Immature natural killer cell (primary cell): ENCODE measurements at regions not wholly inside any gene's neighbourhood (a gene's known extent, or its start where the extent isn't known, plus 50 kb on each side); places are given as distances from the start of the nearest gene placed in this dataset.

ENCODE experiments used
- DNase-seq, 3 donors: peaks; one replicate each; pipeline ENCODE4 v3.0.0; 2022; ENCODE audit warnings: mixed read lengths in 1 of 3
- H3K27ac Mint-ChIP-seq, 6 donors: one replicate each; pipeline ENCODE4 v1.8.0; 2020; ENCODE audit warnings: mixed read lengths in 6 of 6, mild to moderate bottlenecking in 5 of 6, inconsistent platforms in 4 of 6, moderate library complexity in 3 of 6
- H3K27me3 Mint-ChIP-seq, 3 donors: one replicate each; pipeline ENCODE4 v1.8.0; 2020 to 2021; ENCODE audit warnings: low read depth in 3 of 3, mild to moderate bottlenecking in 3 of 3, mixed read lengths in 3 of 3, moderate library complexity in 3 of 3, inconsistent platforms in 1 of 3
- H3K36me3 Mint-ChIP-seq, 3 donors: one replicate each; pipeline ENCODE4 v1.8.0; 2020; ENCODE audit warnings: mixed read lengths in 3 of 3, inconsistent platforms in 2 of 3, mild to moderate bottlenecking in 2 of 3
- H3K4me1 Mint-ChIP-seq, 2 donors: one replicate each; pipeline ENCODE4 v1.8.0; 2020; ENCODE audit warnings: inconsistent platforms in 2 of 2, mild to moderate bottlenecking in 2 of 2, mixed read lengths in 2 of 2, moderate library complexity in 1 of 2
- H3K4me3 Mint-ChIP-seq, 5 donors: one replicate each; pipeline ENCODE4 v1.8.0; 2020; ENCODE audit warnings: mild to moderate bottlenecking in 5 of 5, mixed read lengths in 5 of 5, inconsistent platforms in 3 of 5, moderate library complexity in 3 of 5
- H3K9me3 Mint-ChIP-seq, 6 donors: one replicate each; pipeline ENCODE4 v1.8.0; 2020; ENCODE audit warnings: mild to moderate bottlenecking in 6 of 6, mixed read lengths in 6 of 6, inconsistent platforms in 4 of 6, moderate library complexity in 3 of 6

DNA sequence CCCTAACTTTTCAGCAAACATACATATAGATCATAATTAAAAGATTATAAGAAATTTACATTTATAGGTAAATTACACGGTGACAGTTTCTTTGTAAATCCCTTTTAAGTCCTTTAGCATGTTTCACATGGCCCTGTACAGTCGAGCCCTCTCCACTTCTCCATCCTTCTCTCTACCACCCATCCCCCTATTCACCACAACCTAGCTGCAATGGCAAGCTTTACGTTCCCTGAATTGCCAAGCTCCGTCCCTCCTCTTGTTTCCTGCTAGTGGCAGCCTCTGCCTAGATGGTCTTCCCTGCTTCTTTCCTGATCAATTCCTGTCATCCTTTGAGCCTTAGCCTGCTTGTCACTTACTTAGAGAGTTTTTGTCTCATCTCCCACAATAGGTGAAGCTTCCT, 116.2 kb downstream of the TMA16 start:
- Mint-ChIP-seq H3K27ac (no peak overlapping the region), H3K9me3 (peaks cover 0 to 2% (median 0%) of the 10 kb centered on the region in 6 donors), H3K4me3 (no peak overlapping the region), H3K36me3 (no peaks in the 10 kb centered on the region), H3K27me3 (peaks cover 0 to 5% (median 2%) of the 10 kb centered on the region in 3 donors), H3K4me1 (no peaks in the 10 kb centered on the region)
- DNase-seq: no peak

DNA sequence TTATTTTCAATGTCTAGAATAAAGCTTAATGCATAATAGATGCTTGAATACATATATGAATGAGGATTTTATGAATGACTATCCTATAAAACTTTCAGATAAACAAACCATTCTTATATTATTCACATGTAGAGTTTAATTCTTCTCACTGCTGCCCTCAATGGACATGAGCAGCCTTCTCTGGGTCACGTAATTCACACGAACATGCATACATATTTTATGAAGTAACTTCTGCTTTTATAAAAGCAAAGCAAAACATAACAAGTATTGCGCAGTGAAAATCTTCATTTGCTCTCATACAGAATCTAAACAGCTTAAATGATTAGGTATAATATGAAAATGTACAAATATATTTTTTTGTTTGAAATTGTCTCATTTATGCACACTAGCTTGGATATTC, 116.7 kb downstream of the TMA16 start:
- H3K27me3 Mint-ChIP-seq: peaks cover 0 to 5% (median 2%) of the 10 kb centered on the region in 3 donors
- H3K36me3 Mint-ChIP-seq: no peaks in the 10 kb centered on the region
- H3K9me3 Mint-ChIP-seq: peaks cover 0 to 2% (median 0%) of the 10 kb centered on the region in 6 donors
- H3K4me1 Mint-ChIP-seq: no peaks in the 10 kb centered on the region
- H3K27ac Mint-ChIP-seq: no peak overlapping the region
- DNase-seq: no peak
- H3K4me3 Mint-ChIP-seq: no peak overlapping the region

DNA sequence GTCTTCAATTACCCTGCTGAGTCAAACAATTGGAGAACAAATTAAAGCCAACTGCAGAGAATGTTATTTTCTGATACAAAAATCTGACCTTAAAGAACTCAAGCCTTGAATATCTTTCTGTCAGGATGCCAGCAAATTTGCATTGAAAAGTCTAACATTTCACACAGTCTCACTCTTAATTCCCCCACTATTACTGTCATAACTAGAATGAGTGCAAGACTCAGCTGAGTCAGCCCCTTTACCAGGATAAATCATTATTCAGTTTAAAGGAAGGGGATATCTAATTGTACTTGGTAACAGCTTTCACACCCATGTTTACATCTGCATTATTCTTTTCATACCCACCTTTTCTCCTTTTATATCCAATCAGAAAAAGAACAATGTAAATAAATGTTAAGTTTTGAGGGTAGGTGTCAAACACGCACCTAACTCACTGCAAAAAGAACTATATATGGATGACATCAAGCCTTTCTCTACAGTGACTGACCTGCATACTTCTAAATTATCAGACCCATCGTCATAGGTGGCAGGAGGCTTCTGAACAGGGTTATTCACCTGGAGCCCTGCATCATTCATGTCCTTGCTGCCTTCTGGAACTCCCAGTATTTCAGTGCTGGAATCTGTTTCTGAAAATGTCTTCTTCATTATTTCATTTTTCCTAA, 117.4 kb downstream of the TMA16 start:
- H3K27me3 Mint-ChIP-seq: peaks cover 0 to 5% (median 2%) of the 10 kb centered on the region in 3 donors
- peaks cover 0 to 2% (median 0%) of the 10 kb centered on the region in 6 donors for H3K9me3 Mint-ChIP-seq
- no peak overlapping the region for H3K4me3 Mint-ChIP-seq
- H3K4me1 Mint-ChIP-seq: no peaks in the 10 kb centered on the region
- DNase-seq: no peak
- no peak overlapping the region for H3K27ac Mint-ChIP-seq
- H3K36me3 Mint-ChIP-seq: no peaks in the 10 kb centered on the region

DNA sequence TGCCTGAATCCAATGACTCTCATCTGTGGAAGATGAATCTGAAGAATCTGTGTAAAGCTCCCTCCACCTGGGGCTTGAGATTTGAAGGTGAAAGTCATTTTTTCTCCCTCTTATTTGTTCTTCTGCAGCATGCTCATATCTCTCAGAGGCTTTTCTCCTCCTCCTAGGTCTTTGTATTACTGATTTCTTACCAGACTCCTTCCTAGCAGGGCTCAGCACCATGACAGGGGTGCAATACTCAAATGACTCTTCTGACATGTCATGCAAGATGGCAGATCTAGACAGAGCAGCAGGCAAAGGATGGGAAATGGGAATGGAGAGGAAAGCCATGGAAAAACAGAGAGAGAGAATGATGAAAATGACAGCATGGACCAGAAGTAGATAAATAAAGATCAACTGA, 118.3 kb downstream of the TMA16 start:
- DNase-seq: no peak
- Mint-ChIP-seq H3K36me3 (no peaks in the 10 kb centered on the region), H3K27ac (no peak overlapping the region), H3K4me1 (no peaks in the 10 kb centered on the region), H3K9me3 (peaks cover 0 to 3% (median 0%) of the 10 kb centered on the region in 6 donors), H3K4me3 (no peak overlapping the region), H3K27me3 (peaks cover 0 to 6% (median 2%) of the 10 kb centered on the region in 3 donors)

DNA sequence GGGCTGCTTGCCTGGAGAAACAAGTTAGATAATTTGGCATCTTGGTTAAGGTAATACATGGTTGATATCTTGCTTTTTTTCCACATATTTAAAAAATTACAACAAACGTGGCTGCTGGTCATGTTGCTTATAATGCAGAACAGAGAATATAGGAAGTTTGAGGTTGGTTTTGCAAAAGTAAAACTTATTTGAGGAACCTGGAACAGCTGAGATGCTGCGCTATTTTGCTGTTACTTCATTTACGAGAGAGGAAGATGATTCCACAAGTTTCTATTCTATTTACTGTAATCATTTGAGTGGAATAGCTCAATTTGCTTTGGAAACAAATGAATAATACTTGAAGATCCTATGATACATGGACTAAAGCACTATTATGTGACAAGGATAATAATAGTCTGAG, 118.9 kb downstream of the TMA16 start:
- no peak overlapping the region for H3K27ac Mint-ChIP-seq
- peaks cover 0 to 6% (median 2%) of the 10 kb centered on the region in 3 donors for H3K27me3 Mint-ChIP-seq
- no peak for DNase-seq
- H3K36me3 Mint-ChIP-seq: no peaks in the 10 kb centered on the region
- H3K4me1 Mint-ChIP-seq: no peaks in the 10 kb centered on the region
- no peak overlapping the region for H3K4me3 Mint-ChIP-seq
- peaks cover 0 to 3% (median 0%) of the 10 kb centered on the region in 6 donors for H3K9me3 Mint-ChIP-seq

DNA sequence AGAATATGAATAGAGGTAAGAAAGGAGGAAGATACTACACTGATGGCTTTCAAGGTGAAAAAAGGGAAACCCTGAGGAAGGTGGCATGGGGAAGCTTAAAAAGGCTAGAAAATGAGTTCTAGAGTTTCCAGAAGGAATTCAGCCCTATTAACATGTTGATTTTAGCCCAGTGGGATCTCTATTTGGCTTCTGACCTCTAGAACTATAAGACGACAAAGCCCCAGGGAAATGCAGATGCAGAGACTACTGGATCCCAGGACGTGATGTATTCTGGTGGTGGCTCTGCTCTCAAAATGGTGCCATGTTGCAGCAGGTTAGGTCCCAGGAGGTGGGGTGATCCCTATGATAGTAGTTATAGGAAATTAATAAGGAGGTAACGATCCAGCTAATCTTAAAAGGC, 120.4 kb downstream of the TMA16 start:
- peaks cover 0 to 6% (median under 1%) of the 10 kb centered on the region in 6 donors for H3K9me3 Mint-ChIP-seq
- H3K27ac Mint-ChIP-seq: no peak overlapping the region
- H3K4me3 Mint-ChIP-seq: no peak overlapping the region

DNA sequence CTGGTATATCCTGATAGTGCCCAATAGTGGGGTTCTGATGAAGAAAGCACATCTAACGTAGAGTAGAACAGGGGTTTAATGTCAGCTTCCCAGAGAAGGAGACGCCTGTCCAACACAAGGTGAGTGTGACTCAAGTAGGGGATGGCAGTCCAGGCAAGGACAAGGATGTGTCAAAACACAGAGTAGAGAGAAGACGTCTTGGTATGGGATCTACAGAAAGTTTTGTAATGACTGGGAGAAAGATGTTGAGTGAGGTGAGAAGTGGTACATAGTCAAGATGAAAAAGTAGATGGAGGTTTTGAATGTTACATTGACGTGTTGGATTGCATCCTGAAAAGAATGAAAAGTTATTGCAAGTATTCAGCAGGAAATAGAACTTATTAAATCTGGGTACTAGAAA, 124.4 kb downstream of the TMA16 start:
- Mint-ChIP-seq H3K9me3 (peaks cover 0 to 6% (median under 1%) of the 10 kb centered on the region in 6 donors), H3K4me3 (no peak overlapping the region)

More for the DNA sequence above, 120.4 kb downstream of the TMA16 start:
- DNase-seq: no peak
- H3K27me3 Mint-ChIP-seq: peaks cover 2 to 6% (median 4%) of the 10 kb centered on the region in 3 donors
- H3K36me3 Mint-ChIP-seq: no peaks in the 10 kb centered on the region
- no peaks in the 10 kb centered on the region for H3K4me1 Mint-ChIP-seq

DNA sequence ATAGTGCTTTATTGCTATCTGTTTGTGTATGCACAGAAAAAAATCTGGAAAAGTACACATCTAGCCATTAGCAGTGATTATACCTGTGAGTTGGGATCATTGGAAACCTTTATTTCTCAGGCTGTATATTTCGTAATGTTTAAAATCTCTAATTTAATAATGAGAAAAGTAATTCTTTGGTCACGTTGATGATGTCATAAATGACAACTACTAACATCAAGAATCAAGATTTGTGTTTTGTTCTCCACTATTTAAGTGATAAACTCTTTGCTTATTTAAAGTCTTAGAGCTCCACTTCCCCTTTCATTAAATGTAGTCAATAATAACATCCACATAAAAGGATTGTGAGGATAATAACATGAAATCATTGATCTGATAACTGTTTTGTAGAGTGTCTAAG, 126.2 kb downstream of the TMA16 start:
- Mint-ChIP-seq H3K9me3 (peaks cover 0 to 6% (median 0%) of the 10 kb centered on the region in 6 donors), H3K27ac (no peak overlapping the region), H3K4me1 (no peaks in the 10 kb centered on the region)

More for the DNA sequence above, 124.4 kb downstream of the TMA16 start:
- no peaks in the 10 kb centered on the region for H3K36me3 Mint-ChIP-seq
- no peak for DNase-seq
- H3K4me1 Mint-ChIP-seq: no peaks in the 10 kb centered on the region
- peaks cover 0 to 4% (median 2%) of the 10 kb centered on the region in 3 donors for H3K27me3 Mint-ChIP-seq
- H3K27ac Mint-ChIP-seq: no peak overlapping the region

DNA sequence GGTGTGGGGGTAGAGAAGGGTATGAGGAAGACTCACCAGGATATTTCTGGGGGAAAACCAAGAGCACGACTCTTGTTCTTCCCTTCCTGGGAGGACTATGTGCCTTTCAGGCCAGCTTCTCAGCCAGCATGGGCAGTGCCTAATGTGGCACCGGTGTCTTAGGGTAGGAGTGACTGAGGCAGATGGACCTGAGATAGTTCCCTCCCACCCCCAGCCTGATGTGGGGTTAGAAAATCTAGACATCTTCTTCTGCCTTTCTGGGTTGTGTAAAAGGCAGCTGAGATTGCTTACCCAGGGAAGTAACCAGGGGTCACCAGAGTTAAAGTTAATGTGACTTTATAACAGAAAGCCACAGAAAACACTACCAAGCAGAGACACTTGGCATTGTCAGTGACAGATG, 127.3 kb downstream of the TMA16 start:
- H3K36me3 Mint-ChIP-seq: no peaks in the 10 kb centered on the region
- peaks cover 0 to 4% (median 2%) of the 10 kb centered on the region in 3 donors for H3K27me3 Mint-ChIP-seq
- H3K4me1 Mint-ChIP-seq: no peaks in the 10 kb centered on the region
- H3K9me3 Mint-ChIP-seq: peaks cover 0 to 6% (median 0%) of the 10 kb centered on the region in 6 donors
- no peak for DNase-seq
- H3K4me3 Mint-ChIP-seq: no peak overlapping the region
- no peak overlapping the region for H3K27ac Mint-ChIP-seq

More for the DNA sequence above, 126.2 kb downstream of the TMA16 start:
- Mint-ChIP-seq H3K36me3 (no peaks in the 10 kb centered on the region), H3K27me3 (peaks cover 0 to 4% (median 2%) of the 10 kb centered on the region in 3 donors), H3K4me3 (no peak overlapping the region)
- DNase-seq: no peak

DNA sequence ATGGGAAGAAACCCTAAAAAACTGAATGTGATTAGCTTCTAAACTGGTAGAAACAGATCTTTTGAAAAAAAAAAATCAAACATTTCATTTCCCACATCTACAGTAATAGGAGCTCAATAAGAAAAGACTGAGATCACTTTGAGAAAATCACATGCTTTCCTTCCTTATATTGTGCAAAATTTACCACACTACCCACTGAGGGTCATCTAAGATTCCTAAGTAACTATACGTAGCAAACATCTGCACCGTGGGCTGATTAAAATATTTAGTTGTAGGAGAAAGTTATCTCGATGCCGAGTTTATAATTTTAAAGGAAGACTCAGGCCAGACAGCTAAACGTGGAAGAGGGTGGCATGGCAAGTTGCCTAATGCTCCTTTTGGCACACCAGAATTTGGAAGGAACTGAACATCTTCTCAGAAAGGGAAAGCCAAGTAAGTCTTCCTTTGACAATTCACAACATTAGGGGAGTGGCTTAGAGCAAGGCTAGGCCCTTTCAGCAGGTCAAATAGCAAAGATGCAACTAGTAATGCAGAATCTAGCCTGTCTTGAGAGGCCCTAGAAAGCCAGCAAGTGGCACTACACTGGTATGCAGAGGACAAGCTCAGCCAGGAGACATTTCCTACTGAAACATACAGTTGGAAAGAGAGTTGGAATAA, 128.0 kb downstream of the TMA16 start:
- Mint-ChIP-seq H3K4me3 (no peak overlapping the region), H3K36me3 (no peaks in the 10 kb centered on the region), H3K27me3 (peaks cover 0 to 4% (median 2%) of the 10 kb centered on the region in 3 donors), H3K4me1 (no peaks in the 10 kb centered on the region), H3K9me3 (peaks cover 0 to 6% (median 0%) of the 10 kb centered on the region in 6 donors), H3K27ac (no peak overlapping the region)
- no peak for DNase-seq

DNA sequence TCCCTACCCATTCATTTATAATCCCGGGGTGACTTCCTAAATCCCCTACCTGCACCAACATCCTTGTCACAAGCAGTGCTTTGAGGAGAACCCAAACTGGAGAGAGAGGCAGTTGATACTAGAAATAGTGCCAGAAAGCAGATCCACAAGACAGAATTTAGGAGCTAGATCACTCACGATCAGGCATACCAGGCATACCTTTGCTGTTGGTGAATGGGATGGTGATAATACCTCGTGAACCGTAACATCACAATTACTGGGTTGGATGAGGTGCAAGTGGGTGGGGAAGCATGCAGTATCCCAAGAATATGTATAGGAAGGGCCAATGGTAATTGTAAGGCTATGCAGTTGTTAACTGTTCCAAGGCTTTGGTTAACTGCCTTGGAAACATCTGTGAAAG, 129.3 kb downstream of the TMA16 start:
- Mint-ChIP-seq H3K9me3 (peaks cover 0 to 9% (median 0%) of the 10 kb centered on the region in 6 donors), H3K4me3 (no peak overlapping the region), H3K27me3 (peaks cover 0 to 4% (median 1%) of the 10 kb centered on the region in 3 donors), H3K27ac (no peak overlapping the region), H3K36me3 (no peaks in the 10 kb centered on the region), H3K4me1 (no peaks in the 10 kb centered on the region)
- no peak for DNase-seq

DNA sequence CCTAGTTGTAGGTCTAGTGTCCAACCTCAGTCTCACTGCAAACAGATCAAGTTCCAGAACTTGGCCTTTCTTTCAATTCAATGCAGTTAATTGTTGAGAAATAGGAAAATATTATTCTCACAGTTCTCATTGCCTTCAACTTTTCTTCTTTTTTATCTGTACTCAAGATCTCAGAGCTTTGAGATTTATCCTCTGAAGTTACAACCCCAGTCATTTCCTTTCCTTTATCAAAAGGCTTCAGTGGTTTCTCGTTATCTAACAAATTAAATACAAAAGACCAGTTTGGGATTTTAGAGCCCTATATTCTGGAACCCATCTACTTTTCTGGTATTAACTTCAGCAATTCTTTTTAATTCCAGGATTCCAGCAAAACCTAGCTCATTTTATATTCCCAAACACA, 130.2 kb downstream of the TMA16 start:
- DNase-seq: no peak
- Mint-ChIP-seq H3K27me3 (peaks cover 0 to 1% (median 0%) of the 10 kb centered on the region in 3 donors), H3K9me3 (peaks cover 0 to 10% (median 0%) of the 10 kb centered on the region in 6 donors), H3K36me3 (no peaks in the 10 kb centered on the region), H3K27ac (no peak overlapping the region), H3K4me1 (no peaks in the 10 kb centered on the region), H3K4me3 (no peak overlapping the region)

DNA sequence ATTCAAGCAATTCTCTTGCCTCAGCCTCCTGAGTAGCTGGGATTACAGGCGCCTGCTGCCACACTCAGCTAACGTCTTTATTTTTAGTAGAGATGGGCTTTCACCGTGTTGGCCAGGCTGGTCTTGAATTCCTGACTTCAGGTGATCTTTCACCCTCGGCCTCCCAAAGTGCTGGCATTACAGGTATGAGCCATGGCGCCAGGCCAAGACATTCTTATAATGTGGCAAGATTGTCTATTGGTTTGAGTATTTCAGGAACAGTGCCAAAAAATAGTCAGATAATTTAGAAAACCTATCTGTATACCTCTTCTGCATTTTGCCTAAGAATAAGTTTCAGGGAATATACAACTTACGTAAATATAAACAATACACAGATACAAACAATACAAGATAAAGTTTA, 136.8 kb downstream of the TMA16 start:
- H3K36me3 Mint-ChIP-seq: peaks cover 0 to 5% (median 0%) of the 10 kb centered on the region in 3 donors
- no peak overlapping the region for H3K27ac Mint-ChIP-seq
- no peak for DNase-seq
- peaks cover 2 to 17% (median 5%) of the 10 kb centered on the region in 6 donors for H3K9me3 Mint-ChIP-seq
- no peak overlapping the region for H3K4me3 Mint-ChIP-seq
- no peaks in the 10 kb centered on the region for H3K4me1 Mint-ChIP-seq
- H3K27me3 Mint-ChIP-seq: peaks cover 0 to 1% (median 0%) of the 10 kb centered on the region in 3 donors

DNA sequence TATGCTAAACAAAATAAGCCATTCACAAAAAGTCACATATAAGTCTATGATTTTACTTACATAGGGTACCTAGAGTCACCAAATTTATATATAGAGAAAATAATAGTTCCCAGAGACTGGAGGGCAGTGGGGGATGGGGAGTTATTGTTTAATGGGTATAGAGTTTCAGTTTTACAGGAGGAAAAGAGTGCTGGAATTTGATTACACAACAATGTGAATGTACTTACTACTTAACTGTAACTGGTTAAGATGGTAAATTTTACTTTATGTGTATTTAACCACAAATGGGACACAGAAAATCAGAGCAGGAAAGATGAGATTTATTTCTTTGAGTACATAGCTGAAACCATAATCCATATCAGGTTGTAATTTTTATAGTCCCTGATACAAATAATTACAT, 144.4 kb downstream of the TMA16 start:
- Mint-ChIP-seq H3K4me3 (no peak overlapping the region), H3K9me3 (peaks cover 0 to 4% (median 0%) of the 10 kb centered on the region in 6 donors), H3K27ac (no peak overlapping the region), H3K4me1 (no peaks in the 10 kb centered on the region), H3K36me3 (no peaks in the 10 kb centered on the region), H3K27me3 (peaks cover 0 to 2% (median 0%) of the 10 kb centered on the region in 3 donors)
- no peak for DNase-seq
